Fibroblast of pulmonary artery (primary cell): ENCODE measurements at regions not wholly inside any gene's neighbourhood (a gene's known extent, or its start where the extent isn't known, plus 50 kb on each side); places are given as distances from the start of the nearest gene placed in this dataset.
"Not testable (repeated sequence)": the region's sequence is repeated elsewhere in the genome, so short reads cannot be mapped to it uniquely, and the experiment has no call there.

ENCODE experiments used
- DNase-seq: peaks from one replicate; pipeline ENCODE4 v3.0.0-alpha.2; 2010; ENCODE audit warnings: low read depth
- H3K4me3 ChIP-seq: replicated peaks from 2 replicates; pipeline ENCODE4 v1.5.1; 2011; ENCODE audit warnings: low read depth, mild to moderate bottlenecking, control low read depth, low read length, moderate library complexity
- TF ChIP-seq, protein P1 (sequence below): IDR thresholded peaks from 2 replicates; pipeline ENCODE4 v1.5.1; 2011; ENCODE audit warnings: mild to moderate bottlenecking, control low read depth, low read length, inconsistent platforms; ENCODE audit errors: missing control alignments

DNA sequence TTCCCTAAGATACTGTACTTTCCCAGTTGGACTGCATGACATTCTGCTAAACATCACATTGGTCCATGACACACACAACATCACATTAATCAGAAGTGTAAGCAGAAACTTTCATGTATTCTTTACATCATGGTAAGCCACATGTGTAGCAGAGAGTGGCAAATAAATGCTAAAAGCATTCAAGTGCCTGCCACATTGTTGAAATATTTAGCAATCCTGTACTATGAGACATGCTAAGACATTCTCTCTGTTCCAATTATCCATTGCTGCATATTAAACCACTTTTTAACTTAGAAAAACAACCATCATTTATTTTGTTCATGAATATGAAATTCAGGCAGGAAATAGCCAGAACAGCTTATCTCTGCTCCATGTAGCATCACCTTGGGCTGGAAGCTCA lies 207.7 kb upstream of the GJE1 start:
- TF ChIP-seq, protein P1, sequence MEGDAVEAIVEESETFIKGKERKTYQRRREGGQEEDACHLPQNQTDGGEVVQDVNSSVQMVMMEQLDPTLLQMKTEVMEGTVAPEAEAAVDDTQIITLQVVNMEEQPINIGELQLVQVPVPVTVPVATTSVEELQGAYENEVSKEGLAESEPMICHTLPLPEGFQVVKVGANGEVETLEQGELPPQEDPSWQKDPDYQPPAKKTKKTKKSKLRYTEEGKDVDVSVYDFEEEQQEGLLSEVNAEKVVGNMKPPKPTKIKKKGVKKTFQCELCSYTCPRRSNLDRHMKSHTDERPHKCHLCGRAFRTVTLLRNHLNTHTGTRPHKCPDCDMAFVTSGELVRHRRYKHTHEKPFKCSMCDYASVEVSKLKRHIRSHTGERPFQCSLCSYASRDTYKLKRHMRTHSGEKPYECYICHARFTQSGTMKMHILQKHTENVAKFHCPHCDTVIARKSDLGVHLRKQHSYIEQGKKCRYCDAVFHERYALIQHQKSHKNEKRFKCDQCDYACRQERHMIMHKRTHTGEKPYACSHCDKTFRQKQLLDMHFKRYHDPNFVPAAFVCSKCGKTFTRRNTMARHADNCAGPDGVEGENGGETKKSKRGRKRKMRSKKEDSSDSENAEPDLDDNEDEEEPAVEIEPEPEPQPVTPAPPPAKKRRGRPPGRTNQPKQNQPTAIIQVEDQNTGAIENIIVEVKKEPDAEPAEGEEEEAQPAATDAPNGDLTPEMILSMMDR = no peak
- peak; percentile 21 for DNase-seq
- H3K4me3 ChIP-seq = no peak overlapping the region

GRCh38 chr6:141922898-141923297 lies 209.8 kb upstream of the GJE1 start:
- TF ChIP-seq, protein P1 = no peak
- no peak overlapping the region for H3K4me3 ChIP-seq

DNA sequence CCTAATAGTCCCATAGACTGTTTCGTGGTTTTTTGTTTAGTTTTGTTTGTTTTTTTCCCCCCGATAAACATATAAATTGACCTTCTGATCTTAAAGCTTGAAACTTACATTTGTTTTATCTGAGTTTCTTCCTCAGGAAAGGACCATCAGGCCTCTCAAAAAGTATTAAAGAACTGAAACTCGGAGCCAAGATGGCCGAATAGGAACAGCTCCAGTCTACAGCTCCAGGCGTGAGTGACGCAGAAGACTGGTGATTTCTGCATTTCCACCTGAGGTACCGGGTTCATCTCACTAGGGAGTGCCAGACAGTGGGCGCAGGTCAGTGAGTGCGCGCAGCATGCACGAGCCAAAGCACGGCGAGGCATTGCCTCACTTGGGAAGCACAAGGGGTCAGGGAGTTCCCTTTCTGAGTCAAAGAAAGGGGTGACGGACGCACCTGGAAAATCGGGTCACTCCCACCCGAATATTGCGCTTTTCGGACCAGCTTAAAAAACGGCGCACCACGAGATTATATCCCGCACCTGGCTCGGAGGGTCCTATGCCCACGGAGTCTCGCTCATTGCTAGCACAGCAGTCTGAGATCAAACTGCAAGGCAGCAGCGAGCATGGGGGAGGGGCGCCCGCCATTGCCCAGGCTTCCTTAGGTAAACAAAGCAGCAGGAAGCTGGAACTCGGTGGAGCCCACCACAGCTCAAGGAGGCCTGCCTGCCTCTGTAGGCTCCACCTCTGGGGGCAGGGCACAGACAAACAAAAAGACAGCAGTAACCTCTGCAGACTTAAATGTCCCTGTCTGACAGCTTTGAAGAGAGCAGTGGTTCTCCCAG lies 215.8 kb upstream of the GJE1 start:
- not testable (repeated sequence) for DNase-seq, H3K4me3 ChIP-seq

More at GRCh38 chr6:141922898-141923297, 209.8 kb upstream of the GJE1 start:
- no peak for DNase-seq

DNA sequence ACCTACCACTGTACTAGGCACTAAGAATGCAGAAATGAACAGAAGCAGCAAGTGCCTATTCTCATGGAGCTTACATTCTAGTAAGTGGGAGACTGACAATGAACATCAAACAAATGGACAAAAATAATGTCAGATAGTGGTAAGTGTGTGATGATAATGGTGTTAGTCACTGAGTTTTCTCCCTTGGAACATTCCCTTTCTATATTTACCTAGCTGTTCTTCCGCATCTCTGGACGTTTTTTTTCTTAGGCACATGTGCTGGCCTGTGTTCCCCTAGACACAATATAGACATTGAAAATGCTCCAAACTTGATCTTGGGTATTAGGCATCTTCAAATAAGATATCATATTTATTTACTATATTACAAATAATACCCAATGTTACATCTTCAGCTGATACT lies 218.1 kb upstream of the GJE1 start:
- H3K4me3 ChIP-seq = no peak overlapping the region
- DNase-seq = no peak
- TF ChIP-seq, protein P1 = no peak

GRCh38 chr6:141906569-141907080 lies 226.1 kb upstream of the GJE1 start:
- TF ChIP-seq, protein P1 = no peak
- no peak overlapping the region for H3K4me3 ChIP-seq
- DNase-seq = no peak

DNA sequence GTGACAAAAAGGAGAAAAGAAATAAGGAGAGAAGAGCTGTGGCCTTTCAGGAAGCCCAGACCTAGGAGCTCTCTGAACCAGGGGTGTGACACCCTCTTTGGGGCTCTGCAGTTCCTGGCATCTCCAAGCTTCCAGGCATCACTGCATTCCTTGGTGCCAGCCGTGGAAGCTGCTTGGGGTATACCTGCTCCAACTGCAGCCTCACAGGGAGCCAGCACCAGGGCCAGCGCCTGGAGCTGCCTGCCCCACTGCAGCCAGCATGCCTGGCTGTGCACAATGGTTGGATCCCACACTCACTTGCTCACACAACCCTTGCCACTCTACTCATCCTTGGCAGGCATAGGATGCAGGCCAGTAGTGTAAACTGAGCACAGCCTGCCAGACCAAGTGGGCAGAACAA lies 242.1 kb upstream of the GJE1 start:
- TF ChIP-seq, protein P1 = no peak
- no peak for DNase-seq
- no peak overlapping the region for H3K4me3 ChIP-seq

- no peak overlapping the region for H3K4me3 ChIP-seq
- DNase-seq = no peak
- TF ChIP-seq, protein P1 = no peak
These were observed 247.9 kb upstream of the GJE1 start for GRCh38 chr6:141884850-141885249.
